ENCODE measurements at regions not wholly inside any gene's neighbourhood (a gene's known extent, or its start where the extent isn't known, plus 50 kb on each side); places are given as distances from the start of the nearest gene placed in this dataset.
"Not testable (repeated sequence)": the region's sequence is repeated elsewhere in the genome, so short reads cannot be mapped to it uniquely, and the experiment has no call there.

GRCh38 chr6:4357660-4358152, 222.3 kb upstream of the ECI2 start:
- H3K27ac Mint-ChIP-seq; H3K36me3 Mint-ChIP-seq (ENCODE audit: low read depth); H3K27me3 Mint-ChIP-seq; H3K4me3 Mint-ChIP-seq; H3K9me3 Mint-ChIP-seq; H3K4me1 Mint-ChIP-seq; DNase-seq; intact Hi-C loops (cut with micrococcal nuclease): not testable (repeated sequence)

DNA sequence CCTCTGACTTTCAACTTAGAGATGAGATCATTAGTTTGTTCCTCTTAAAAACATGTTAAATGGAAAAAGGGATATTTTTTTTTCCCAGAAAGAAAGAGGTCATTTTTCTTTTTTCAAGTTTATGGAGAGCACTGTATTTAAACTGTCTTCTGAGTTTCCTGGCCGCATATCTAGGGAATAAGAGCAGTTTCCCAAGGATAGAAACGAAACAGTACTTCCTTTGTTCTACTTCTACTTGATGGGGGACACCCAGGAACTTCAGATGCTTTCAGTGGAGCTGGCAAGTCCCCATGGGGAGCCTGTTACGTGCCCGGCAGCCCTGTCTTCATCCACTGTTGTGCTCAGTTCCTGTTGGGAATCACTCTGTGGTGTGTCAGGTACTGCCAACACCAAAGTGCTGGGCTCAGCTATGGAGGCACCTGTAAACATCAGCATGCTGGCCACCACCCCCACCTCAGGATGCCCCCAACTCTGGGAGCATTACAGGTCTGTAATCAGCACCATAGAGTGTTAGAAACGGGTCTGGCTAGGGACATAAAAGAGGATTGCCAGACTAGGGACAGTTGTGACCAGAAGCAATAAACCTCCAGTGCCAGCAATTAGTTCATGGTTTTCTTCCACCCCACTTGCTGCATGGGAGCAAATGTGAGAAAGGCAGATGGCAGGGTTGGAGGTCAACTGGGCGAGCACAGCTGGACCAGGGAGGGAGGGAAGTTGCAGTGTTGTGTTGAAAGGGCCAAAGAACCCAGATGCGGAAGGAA, 221.7 kb upstream of the ECI2 start:
- Mint-ChIP-seq H3K27ac (no peak overlapping the region), H3K27me3 (no peaks in the 10 kb centered on the region), H3K4me1 (no peaks in the 10 kb centered on the region), H3K4me3 (no peak overlapping the region), H3K9me3 (peaks cover 8% of the 10 kb centered on the region), H3K36me3 (ENCODE audit: low read depth) (no peaks in the 10 kb centered on the region)
- DNase-seq = no peak
- intact Hi-C loops (cut with micrococcal nuclease) = no loop called here

- Mint-ChIP-seq H3K27ac (no peak overlapping the region), H3K36me3 (ENCODE audit: low read depth) (no peaks in the 10 kb centered on the region), H3K4me3 (no peak overlapping the region), H3K27me3 (no peaks in the 10 kb centered on the region), H3K9me3 (peaks cover 8% of the 10 kb centered on the region), H3K4me1 (no peaks in the 10 kb centered on the region)
- intact Hi-C loops (cut with micrococcal nuclease) = no loop called here
- DNase-seq = no peak
Measured at GRCh38 chr6:4355241-4355640, 219.9 kb upstream of the ECI2 start.

GRCh38 chr6:4354181-4354580, 218.8 kb upstream of the ECI2 start:
- Mint-ChIP-seq H3K27ac (no peak overlapping the region), H3K36me3 (ENCODE audit: low read depth) (no peaks in the 10 kb centered on the region), H3K9me3 (peaks cover 8% of the 10 kb centered on the region), H3K4me3 (no peak overlapping the region), H3K4me1 (no peaks in the 10 kb centered on the region), H3K27me3 (no peaks in the 10 kb centered on the region)
- no peak for DNase-seq
- intact Hi-C loops (cut with micrococcal nuclease) = no loop called here

DNA sequence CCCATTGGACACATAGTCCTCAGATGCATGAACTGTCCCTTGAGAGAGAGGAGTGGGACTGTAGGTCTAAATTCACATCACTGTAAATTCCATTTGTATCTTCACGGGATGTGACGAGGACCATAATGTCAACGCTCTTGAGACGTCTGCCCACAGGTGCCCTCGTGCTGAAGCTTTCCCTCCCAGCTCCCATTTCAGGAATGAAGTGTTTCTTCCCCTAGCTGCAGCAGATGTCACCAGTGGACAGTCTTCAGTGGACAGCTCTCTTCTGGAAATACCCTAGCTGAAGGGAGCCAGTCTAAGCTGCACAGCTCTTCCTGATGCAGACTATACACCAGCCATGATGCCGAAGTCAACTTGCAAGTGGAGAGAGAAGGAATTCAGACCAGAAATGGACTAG, 217.4 kb upstream of the ECI2 start:
- Mint-ChIP-seq H3K4me1 (no peaks in the 10 kb centered on the region), H3K36me3 (ENCODE audit: low read depth) (no peaks in the 10 kb centered on the region), H3K9me3 (peaks cover 8% of the 10 kb centered on the region), H3K4me3 (no peak overlapping the region), H3K27me3 (no peaks in the 10 kb centered on the region), H3K27ac (no peak overlapping the region)
- intact Hi-C loops (cut with micrococcal nuclease) = no loop called here
- no peak for DNase-seq

DNA sequence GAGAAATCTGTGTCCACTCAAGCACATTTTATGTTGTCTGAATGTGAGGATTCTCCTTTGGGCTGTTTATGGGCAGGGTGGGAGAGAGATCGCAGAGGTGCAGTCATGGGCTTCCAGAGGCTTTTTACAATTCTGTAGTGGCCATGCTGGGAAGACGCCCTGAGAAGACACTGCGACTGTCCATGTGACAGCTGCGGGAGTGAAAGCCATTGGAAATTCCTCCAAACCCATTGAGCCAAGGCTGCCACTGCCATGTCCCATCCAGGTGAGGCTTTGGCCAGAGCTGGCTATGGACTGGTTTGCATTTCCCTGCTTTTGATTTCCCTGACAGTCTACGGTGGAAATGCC, 216.9 kb upstream of the ECI2 start:
- intact Hi-C loops (cut with micrococcal nuclease) = no loop called here
- peaks cover 3% of the 10 kb centered on the region for H3K9me3 Mint-ChIP-seq
- no peaks in the 10 kb centered on the region for H3K27me3 Mint-ChIP-seq
- no peaks in the 10 kb centered on the region for H3K36me3 Mint-ChIP-seq (ENCODE audit: low read depth)
- no peak for DNase-seq
- H3K4me1 Mint-ChIP-seq = no peaks in the 10 kb centered on the region
- H3K4me3 Mint-ChIP-seq = no peak overlapping the region
- no peak overlapping the region for H3K27ac Mint-ChIP-seq

DNA sequence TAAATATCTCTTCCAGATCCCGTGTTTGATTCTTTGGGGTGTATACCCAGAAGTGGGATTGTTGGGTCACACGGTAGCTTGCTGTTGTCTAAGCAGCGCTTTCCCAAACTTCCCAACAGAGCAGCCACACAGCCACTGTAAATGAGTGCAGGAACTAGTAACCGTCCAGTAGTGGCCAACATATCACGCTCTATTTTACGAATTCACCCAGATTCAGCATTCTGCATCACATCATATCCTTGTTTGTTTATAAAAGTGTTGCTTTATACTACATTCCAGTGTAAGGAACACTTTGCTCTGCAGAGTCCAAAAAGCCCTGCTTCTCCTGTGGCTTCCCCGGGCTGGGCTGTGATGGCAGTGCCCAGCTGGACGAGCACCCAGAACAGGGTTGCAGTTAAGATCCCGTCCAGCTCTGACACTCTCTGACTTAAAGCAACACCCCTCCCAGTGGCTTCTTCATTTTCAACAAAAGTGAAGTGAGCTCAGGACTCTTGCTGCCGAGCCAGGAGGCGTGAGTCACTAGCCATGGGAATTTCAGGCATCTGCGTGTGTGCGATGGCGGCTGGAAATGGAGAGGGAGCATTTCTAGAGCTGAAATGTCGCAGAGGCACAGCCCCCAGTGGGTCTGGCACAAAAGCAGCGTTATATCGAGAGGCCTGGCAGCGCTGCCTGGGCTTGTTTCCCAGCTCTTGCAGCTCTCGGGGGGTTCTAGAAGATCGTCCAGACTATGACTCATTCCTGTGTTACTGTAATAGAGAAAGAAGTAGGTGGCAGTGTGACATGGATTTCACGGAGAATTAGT, 216.3 kb upstream of the ECI2 start:
- Mint-ChIP-seq H3K27me3 (no peaks in the 10 kb centered on the region), H3K4me3 (no peak overlapping the region)
- intact Hi-C loops (cut with micrococcal nuclease) = no loop called here

DNA sequence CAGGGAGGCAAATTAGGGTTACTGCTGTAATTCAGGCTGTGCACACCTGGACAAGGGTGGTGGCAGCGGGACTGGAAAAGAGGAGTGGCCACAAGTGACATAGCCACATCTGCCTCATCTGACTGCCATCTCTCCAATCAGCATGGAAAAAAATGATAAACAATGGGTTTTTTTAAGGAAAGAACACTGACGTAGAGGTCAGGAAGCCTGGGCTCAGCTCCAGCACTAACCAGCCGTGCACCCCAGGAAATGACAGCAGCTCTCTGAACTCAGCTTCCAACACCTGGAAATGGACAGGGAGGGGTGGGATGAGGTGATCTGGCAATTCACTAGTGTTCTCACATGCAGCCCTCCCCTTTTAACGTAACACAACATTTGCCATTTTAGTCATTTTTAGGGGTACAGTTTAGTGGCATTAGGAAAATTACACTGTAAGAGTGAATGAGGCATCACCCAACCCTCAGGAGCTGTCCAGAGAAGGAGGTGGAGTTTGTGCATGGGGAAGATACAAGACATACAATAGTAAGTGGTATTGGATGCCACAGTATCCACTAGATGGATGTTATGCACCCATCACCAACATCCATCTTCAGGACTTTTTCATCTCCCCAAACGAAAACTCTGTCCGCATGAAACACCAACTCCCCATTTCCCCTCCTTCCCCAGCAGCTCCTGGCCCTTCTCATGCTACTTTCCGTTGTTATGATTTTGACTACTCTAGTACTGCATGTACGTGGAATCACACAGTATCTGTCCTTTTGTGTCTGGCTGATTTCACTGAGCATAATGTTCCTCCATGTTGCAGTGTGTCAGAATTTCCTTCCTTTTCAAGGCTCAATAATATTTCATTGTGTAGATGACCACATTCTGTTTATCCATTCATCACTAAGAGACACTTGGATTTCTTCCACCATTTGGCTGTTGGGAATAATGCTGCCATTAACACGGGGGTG, 215.5 kb upstream of the ECI2 start:
- no peak for DNase-seq
- no peak overlapping the region for H3K27ac Mint-ChIP-seq
- no peaks in the 10 kb centered on the region for H3K9me3 Mint-ChIP-seq
- no peaks in the 10 kb centered on the region for H3K36me3 Mint-ChIP-seq (ENCODE audit: low read depth)
- intact Hi-C loops (cut with micrococcal nuclease) = no loop called here
- H3K4me3 Mint-ChIP-seq = no peak overlapping the region
- no peaks in the 10 kb centered on the region for H3K4me1 Mint-ChIP-seq
- H3K27me3 Mint-ChIP-seq = no peaks in the 10 kb centered on the region

More for the DNA sequence above, 216.3 kb upstream of the ECI2 start:
- Mint-ChIP-seq H3K4me1 (no peaks in the 10 kb centered on the region), H3K36me3 (ENCODE audit: low read depth) (no peaks in the 10 kb centered on the region), H3K27ac (no peak overlapping the region), H3K9me3 (no peaks in the 10 kb centered on the region)
- DNase-seq = no peak

DNA sequence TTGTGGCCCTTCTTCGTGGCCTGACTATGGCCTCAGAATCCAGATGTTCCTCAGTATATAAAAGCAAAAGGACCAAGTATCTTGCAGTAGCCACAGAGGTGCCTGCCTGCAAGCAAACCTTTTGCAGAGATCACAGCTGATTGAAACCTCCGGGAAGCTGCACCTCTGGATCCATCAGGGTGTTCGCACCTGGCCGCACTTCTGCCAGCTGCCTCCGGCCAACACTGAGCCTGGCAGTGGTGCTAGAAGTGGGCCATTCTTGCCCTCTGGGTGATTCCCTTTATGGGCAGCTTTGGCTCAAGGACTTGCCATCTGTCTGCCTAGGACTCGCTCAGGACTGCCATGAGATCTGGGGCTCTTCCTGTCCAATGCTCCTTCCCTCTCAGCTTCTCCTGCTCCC, 214.6 kb upstream of the ECI2 start:
- Mint-ChIP-seq H3K27me3 (no peaks in the 10 kb centered on the region), H3K27ac (no peak overlapping the region), H3K36me3 (ENCODE audit: low read depth) (no peaks in the 10 kb centered on the region), H3K9me3 (no peaks in the 10 kb centered on the region), H3K4me1 (no peaks in the 10 kb centered on the region), H3K4me3 (no peak overlapping the region)
- intact Hi-C loops (cut with micrococcal nuclease) = no loop called here
- DNase-seq = no peak

DNA sequence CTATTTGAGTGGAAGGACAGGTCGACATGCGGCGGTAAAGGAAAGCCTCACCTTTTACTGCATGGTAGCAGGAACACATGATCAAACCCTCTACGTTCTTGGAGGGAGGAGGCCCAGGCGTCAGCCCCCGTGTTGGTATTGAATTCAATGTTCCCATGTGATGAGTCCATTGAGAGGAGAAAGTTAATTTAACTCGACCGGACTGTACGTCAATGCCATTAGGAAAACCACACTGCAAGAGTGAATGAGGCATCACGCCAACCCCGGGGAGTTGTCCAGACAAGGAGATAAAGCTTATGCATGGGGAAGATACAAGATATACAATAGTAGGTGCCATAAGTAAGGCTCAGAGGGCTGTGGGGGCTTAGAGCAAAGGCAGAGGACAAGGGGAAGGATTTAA, 213.9 kb upstream of the ECI2 start:
- H3K4me3 Mint-ChIP-seq = no peak overlapping the region
- intact Hi-C loops (cut with micrococcal nuclease) = no loop called here
- no peaks in the 10 kb centered on the region for H3K36me3 Mint-ChIP-seq (ENCODE audit: low read depth)
- no peaks in the 10 kb centered on the region for H3K27me3 Mint-ChIP-seq
- no peaks in the 10 kb centered on the region for H3K9me3 Mint-ChIP-seq
- DNase-seq = no peak
- no peak overlapping the region for H3K27ac Mint-ChIP-seq
- H3K4me1 Mint-ChIP-seq = no peaks in the 10 kb centered on the region

DNA sequence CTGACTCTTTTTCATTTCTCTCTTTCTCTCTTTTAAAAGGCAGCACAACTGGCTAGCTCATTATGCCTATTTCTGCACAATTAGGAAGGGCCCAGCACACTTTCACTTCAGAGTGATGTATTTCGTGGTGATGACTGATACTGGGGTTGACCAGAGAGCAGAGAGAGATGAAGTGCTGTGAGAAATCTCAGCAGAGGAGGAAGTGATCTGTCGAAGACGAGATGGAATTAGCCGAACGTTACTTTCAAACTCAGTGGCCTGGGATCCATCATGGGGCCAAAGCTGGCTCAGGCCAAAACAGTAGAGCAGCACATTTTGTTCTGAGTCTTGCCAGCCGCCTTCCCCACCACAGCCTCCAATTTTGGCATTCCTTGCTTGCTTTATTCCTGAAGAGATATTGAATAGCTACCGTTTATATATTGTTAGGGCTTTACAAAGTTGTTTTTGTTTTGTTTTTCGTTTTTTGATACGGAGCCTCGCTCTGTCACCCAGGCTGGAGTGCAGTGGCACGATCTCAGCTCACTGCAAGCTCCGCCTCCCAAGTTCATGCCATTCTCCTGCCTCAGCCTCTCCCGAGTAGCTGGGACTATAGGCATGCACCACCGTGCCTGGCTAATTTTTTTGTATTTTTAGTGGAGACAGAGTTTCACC, 213.2 kb upstream of the ECI2 start:
- no peak for DNase-seq
- H3K36me3 Mint-ChIP-seq (ENCODE audit: low read depth) = no peaks in the 10 kb centered on the region
- intact Hi-C loops (cut with micrococcal nuclease) = no loop called here
- no peaks in the 10 kb centered on the region for H3K4me1 Mint-ChIP-seq
- H3K27me3 Mint-ChIP-seq = no peaks in the 10 kb centered on the region
- H3K9me3 Mint-ChIP-seq = no peaks in the 10 kb centered on the region
- H3K4me3 Mint-ChIP-seq = no peak overlapping the region
- no peak overlapping the region for H3K27ac Mint-ChIP-seq

DNA sequence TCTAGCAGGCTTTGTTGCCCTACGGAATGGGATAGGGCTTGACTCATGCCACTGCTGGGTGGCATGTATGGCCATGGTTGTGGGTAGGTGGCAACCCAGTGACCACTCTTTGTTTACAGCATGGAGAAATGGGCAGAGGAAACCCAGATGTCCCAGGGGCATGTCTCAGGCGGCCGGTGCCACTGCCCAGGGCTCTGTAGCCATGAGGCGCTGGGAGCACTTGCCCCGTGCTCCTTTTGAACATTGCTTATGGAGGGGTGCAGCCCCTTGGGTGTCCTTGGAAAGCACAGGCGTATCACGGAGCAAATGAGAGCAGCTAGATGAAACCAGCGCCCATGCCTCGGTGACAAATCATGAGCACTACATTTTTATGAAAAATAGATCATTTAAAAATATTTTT, 212.5 kb upstream of the ECI2 start:
- DNase-seq = no peak
- no peaks in the 10 kb centered on the region for H3K9me3 Mint-ChIP-seq
- no peaks in the 10 kb centered on the region for H3K27me3 Mint-ChIP-seq
- H3K27ac Mint-ChIP-seq = no peak overlapping the region
- intact Hi-C loops (cut with micrococcal nuclease) = no loop called here
- no peaks in the 10 kb centered on the region for H3K36me3 Mint-ChIP-seq (ENCODE audit: low read depth)
- no peak overlapping the region for H3K4me3 Mint-ChIP-seq
- no peaks in the 10 kb centered on the region for H3K4me1 Mint-ChIP-seq

GRCh38 chr6:4346659-4347333, 211.4 kb upstream of the ECI2 start:
- intact Hi-C loops (cut with micrococcal nuclease) = no loop called here
- Mint-ChIP-seq H3K27ac (no peak overlapping the region), H3K4me1 (no peaks in the 10 kb centered on the region), H3K36me3 (ENCODE audit: low read depth) (no peaks in the 10 kb centered on the region), H3K27me3 (no peaks in the 10 kb centered on the region), H3K9me3 (no peaks in the 10 kb centered on the region), H3K4me3 (no peak overlapping the region)
- no peak for DNase-seq
